Omental fat pad (tissue), 3 donors: ENCODE measurements at regions not wholly inside any gene's neighbourhood (a gene's known extent, or its start where the extent isn't known, plus 50 kb on each side); places are given as distances from the start of the nearest gene placed in this dataset.

Source experiments
- ATAC-seq: fragments of 150-250 bp; one replicate; pipeline ENCODE4 v1.9.1; 2016; ENCODE audit warnings: mild to moderate bottlenecking, moderate library complexity; ENCODE audit not compliant: low FRiP score
- DNase-seq: peaks from one replicate; pipeline ENCODE4 v3.0.0-alpha.2; 2019; ENCODE audit warnings: low spot score
- TF ChIP-seq, protein P1 (sequence below), 3 donors: fragments of 450-650 bp; IDR thresholded peaks; one replicate each; pipeline ENCODE4 v1.5.1; 2016 to 2017; ENCODE audit warnings: antibody characterized with exemption in 3 of 3, mild to moderate bottlenecking in 3 of 3, moderate library complexity in 2 of 3

DNA sequence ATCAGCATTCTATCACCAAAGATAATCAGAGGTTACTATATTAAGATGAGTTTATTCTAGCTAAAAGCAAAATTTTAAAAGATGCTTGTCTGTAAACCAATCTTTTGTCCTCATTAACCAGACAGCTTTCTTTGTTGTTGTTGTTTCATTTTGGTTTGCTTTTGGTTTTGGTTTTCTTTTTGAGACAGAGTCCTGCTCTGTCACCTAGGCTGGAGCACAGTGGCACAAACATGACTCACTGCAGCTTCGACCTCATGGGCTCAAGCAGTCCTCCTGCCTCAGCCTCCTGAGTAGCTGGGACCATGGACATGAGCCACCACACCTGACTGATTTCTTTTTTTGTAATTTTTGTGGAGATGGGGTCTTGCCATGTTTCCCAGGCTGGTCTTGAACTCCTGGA lies 102.9 kb downstream of the COX18 start:
- ATAC-seq, result no peak
- DNase-seq, result no peak
- TF ChIP-seq, protein P1, sequence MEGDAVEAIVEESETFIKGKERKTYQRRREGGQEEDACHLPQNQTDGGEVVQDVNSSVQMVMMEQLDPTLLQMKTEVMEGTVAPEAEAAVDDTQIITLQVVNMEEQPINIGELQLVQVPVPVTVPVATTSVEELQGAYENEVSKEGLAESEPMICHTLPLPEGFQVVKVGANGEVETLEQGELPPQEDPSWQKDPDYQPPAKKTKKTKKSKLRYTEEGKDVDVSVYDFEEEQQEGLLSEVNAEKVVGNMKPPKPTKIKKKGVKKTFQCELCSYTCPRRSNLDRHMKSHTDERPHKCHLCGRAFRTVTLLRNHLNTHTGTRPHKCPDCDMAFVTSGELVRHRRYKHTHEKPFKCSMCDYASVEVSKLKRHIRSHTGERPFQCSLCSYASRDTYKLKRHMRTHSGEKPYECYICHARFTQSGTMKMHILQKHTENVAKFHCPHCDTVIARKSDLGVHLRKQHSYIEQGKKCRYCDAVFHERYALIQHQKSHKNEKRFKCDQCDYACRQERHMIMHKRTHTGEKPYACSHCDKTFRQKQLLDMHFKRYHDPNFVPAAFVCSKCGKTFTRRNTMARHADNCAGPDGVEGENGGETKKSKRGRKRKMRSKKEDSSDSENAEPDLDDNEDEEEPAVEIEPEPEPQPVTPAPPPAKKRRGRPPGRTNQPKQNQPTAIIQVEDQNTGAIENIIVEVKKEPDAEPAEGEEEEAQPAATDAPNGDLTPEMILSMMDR (IDR thresholded peaks at IDR 0.05), result no peak

DNA sequence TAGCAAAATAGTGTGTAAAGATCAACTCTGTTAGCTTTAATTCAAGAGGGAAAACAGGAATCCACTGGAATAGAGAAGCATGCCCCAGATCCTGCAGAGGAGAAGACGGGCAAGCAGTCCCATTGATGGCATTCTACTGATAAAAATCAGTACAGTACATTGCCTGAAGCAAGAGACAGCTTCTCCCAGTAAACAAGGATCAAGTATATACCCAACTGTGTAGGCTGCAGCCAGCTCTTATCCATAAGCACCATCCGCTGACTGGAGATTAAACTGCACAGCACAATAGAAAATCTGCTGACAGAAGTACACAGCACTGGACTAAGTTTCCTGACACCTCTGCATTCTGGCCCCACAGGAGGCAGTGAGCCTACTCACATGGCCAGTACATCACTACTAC lies 110.1 kb downstream of the COX18 start:
- ATAC-seq, result no peak
- DNase-seq, result no peak
- TF ChIP-seq, protein P1 (IDR thresholded peaks at IDR 0.05), result no peak

DNA sequence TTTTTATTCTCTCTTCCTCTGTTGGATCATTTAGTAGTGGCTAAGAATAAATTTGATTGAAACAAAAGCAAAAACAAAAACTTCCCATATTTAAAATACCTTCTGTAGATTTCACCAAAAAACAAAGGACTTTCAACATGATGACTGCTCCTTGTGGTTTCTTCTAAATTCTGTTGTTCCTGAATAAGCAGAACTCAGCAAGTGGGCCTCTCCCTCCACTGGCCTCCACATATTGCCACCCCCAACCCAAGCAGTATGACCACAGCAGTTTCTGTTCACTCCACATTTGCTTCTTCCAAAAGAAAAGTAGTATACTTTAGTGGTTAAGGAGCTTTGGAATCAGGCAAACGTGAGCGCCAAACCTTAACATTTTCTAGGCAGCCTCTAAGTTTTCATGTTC lies 114.7 kb downstream of the COX18 start:
- TF ChIP-seq, protein P1 (IDR thresholded peaks at IDR 0.05), result no peak
- DNase-seq (no peak), ATAC-seq (no peak)

DNA sequence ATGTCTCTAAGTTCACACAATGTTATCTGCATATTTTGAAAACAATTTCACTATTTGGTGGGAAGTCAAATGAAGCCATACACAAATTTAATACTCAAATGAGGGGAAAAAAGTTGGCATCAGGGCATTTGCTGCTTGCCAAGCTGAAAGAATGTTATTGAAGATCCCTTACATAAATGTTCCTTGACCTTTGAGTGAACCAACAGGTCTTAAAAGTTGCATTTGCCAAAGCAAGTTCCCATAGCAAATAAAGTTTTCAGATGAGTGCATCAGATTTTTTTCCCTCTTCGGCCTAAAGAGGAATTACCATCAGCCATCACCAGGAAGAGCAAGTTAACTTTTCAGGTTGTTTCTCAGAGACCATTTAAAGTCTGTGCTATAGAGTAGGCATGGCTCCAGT lies 115.9 kb downstream of the COX18 start:
- TF ChIP-seq, protein P1 (IDR thresholded peaks at IDR 0.05), result no peak
- no peak for ATAC-seq

DNA sequence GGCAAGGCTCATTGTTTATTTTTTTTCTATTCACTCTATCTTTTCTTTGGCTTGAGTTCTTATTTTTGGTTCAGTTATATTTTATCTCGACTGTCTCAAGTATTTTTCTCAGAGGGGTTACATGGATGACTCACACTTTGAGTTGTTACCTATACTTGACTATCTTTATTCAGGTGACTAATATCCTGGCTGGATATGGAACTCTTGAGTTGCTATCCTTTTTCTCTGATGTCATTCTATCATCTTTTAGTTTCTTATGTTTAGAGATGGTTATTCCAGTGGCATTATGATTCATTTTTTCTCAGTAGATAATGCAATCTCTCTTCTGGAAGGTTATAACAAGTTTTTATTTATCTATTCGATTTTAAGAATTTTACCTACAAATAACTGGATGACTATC lies 117.9 kb downstream of the COX18 start:
- ATAC-seq (peak; percentile 77), DNase-seq (no peak)
- TF ChIP-seq, protein P1 (IDR thresholded peaks at IDR 0.05), result no peak

More for the DNA sequence above, 115.9 kb downstream of the COX18 start:
- no peak for DNase-seq

DNA sequence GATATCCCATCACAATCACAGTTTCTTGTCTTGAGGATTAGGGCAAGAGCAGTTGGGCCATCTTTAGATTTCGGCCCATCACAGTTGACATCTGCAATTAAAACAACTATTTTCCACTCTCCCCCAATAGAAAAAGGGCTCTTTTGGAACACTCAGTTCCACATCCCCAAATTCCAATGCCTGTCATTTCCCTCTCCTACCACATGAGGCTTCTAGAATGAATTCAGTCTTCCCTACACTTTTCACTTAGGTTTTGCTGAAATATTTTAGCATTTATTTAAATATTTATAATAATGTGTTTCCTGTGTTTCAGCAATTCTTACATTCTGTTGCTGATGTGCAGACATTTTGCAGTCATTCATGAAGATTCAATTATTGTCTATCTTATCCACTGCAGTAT lies 118.4 kb downstream of the COX18 start:
- ATAC-seq, result no peak
- TF ChIP-seq, protein P1 (IDR thresholded peaks at IDR 0.05), result no peak
- DNase-seq, result no peak

DNA sequence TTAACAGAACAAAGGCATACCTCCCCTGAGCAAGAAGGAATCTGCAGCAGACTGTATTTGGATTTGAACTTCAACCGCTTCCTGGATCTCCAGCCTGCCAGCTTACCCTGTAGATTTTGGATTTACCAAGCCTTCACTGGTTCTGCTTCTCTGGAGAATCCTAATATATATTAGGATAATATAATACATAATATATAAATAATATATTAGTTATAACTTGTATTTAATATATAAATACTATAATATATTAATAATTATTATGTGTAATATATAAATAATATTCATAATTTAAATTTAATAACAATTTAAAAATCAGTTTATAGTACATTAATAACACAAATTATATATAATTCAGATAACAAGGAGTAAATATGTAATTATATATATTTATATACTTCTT lies 121.4 kb downstream of the COX18 start:
- ATAC-seq (no peak), DNase-seq (no peak)
- TF ChIP-seq, protein P1 (IDR thresholded peaks at IDR 0.05), result no peak
